ENCODE measurements at regions not wholly inside any gene's neighbourhood (a gene's known extent, or its start where the extent isn't known, plus 50 kb on each side); places are given as distances from the start of the nearest gene placed in this dataset.

DNA sequence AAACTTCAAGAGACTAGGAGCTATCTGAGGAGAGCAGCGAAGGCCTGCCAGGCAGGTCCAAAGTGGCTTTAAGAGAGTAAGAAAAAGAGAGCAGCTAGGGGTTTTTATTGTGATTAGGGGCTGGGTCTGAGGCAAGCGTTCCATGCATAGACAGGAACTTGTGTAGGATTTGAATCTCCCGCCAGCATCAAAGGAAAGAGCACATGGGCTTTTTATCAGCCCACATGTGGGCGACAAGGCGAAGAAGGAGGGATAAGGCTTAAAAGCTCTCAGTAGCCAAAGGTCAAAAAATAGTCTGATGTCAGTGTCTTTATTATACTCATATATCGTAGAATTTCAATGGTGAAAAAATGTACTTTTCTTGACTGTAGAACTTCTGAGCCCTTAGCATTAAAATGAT is 178.5 kb upstream of the TMEFF2 start:
- TF ChIP-seq, protein P1, sequence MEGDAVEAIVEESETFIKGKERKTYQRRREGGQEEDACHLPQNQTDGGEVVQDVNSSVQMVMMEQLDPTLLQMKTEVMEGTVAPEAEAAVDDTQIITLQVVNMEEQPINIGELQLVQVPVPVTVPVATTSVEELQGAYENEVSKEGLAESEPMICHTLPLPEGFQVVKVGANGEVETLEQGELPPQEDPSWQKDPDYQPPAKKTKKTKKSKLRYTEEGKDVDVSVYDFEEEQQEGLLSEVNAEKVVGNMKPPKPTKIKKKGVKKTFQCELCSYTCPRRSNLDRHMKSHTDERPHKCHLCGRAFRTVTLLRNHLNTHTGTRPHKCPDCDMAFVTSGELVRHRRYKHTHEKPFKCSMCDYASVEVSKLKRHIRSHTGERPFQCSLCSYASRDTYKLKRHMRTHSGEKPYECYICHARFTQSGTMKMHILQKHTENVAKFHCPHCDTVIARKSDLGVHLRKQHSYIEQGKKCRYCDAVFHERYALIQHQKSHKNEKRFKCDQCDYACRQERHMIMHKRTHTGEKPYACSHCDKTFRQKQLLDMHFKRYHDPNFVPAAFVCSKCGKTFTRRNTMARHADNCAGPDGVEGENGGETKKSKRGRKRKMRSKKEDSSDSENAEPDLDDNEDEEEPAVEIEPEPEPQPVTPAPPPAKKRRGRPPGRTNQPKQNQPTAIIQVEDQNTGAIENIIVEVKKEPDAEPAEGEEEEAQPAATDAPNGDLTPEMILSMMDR (IDR thresholded peaks at IDR 0.05), result no peak
- TF ChIP-seq POLR2AphosphoS5 (IDR thresholded peaks at IDR 0.05) (no peak), POLR2A (IDR thresholded peaks at IDR 0.05) (no peak), EP300 (IDR thresholded peaks at IDR 0.05) (no peak)

Measured in sigmoid colon (tissue), 4 donors.